ENCODE measurements at regions not wholly inside any gene's neighbourhood (a gene's known extent, or its start where the extent isn't known, plus 50 kb on each side); places are given as distances from the start of the nearest gene placed in this dataset.

GRCh38 chr3:64880916-64881315 lies 193.1 kb upstream of the ADAMTS9 start:
- no peaks in the 10 kb centered on the region for H3K79me2 ChIP-seq (ENCODE audit: insufficient read depth, low read length)
- H3K36me3 ChIP-seq (ENCODE audit: insufficient read depth, low read length): no peaks in the 10 kb centered on the region
- H3K27me3 ChIP-seq (ENCODE audit: insufficient read depth, low read length): peaks cover 2% of the 10 kb centered on the region
- H3K4me1 ChIP-seq (ENCODE audit: insufficient read depth, low read length): no peaks in the 10 kb centered on the region
- H3K27ac ChIP-seq (ENCODE audit: low read depth, low read length): no peak overlapping the region
- no peak overlapping the region for H3K4me3 Mint-ChIP-seq (ENCODE audit: unreplicated experiment)
- H3K9me3 ChIP-seq (ENCODE audit: insufficient read depth, low read depth, low read length): no peaks in the 10 kb centered on the region
- H4K20me1 ChIP-seq (ENCODE audit: insufficient read depth, low read length): no peaks in the 10 kb centered on the region
- H2AFZ ChIP-seq (ENCODE audit: low read depth, low read length): no peak overlapping the region
- peaks cover 5% of the 10 kb centered on the region for H3K9me3 Mint-ChIP-seq (ENCODE audit: unreplicated experiment)
- H3K4me1 Mint-ChIP-seq (ENCODE audit: low read depth, unreplicated experiment): peaks cover 2% of the 10 kb centered on the region
- no peak overlapping the region for H3K9ac ChIP-seq (ENCODE audit: low read length)
- H3K4me2 ChIP-seq (ENCODE audit: low read length): no peak overlapping the region
- FAIRE-seq: no peak
- TF ChIP-seq EZH2 (IDR thresholded peaks at IDR 0.05; ENCODE audit: insufficient read depth, low read length) (no peak), CTCF (IDR thresholded peaks at IDR 0.05; ENCODE audit: insufficient read depth, low read depth, low read length) (no peak)
- H3K27ac Mint-ChIP-seq (ENCODE audit: unreplicated experiment): no peak overlapping the region
- peaks cover 2% of the 10 kb centered on the region for H3K27me3 Mint-ChIP-seq (ENCODE audit: low read depth, unreplicated experiment)
- H3K4me3 ChIP-seq (ENCODE audit: insufficient read depth, low read depth, low read length): no peak overlapping the region
- H3K36me3 Mint-ChIP-seq (ENCODE audit: low read depth, unreplicated experiment): peaks cover 1% of the 10 kb centered on the region
- no peak for DNase-seq (ENCODE audit: low read depth)

GRCh38 chr3:64878362-64878761 lies 190.6 kb upstream of the ADAMTS9 start:
- no peaks in the 10 kb centered on the region for H3K4me1 ChIP-seq (ENCODE audit: insufficient read depth, low read length)
- H3K36me3 ChIP-seq (ENCODE audit: insufficient read depth, low read length): no peaks in the 10 kb centered on the region
- Mint-ChIP-seq H3K4me1 (ENCODE audit: low read depth, unreplicated experiment) (peaks cover 7% of the 10 kb centered on the region), H3K27ac (ENCODE audit: unreplicated experiment) (no peak overlapping the region), H3K4me3 (ENCODE audit: unreplicated experiment) (no peak overlapping the region), H3K27me3 (ENCODE audit: low read depth, unreplicated experiment) (peaks cover 1% of the 10 kb centered on the region), H3K9me3 (ENCODE audit: unreplicated experiment) (peaks cover 5% of the 10 kb centered on the region), H3K36me3 (ENCODE audit: low read depth, unreplicated experiment) (peaks cover 1% of the 10 kb centered on the region)
- peaks cover 2% of the 10 kb centered on the region for H3K27me3 ChIP-seq (ENCODE audit: insufficient read depth, low read length)
- FAIRE-seq: no peak
- H3K9ac ChIP-seq (ENCODE audit: low read length): no peak overlapping the region
- H3K79me2 ChIP-seq (ENCODE audit: insufficient read depth, low read length): no peaks in the 10 kb centered on the region
- no peak overlapping the region for H3K4me2 ChIP-seq (ENCODE audit: low read length)
- no peaks in the 10 kb centered on the region for H4K20me1 ChIP-seq (ENCODE audit: insufficient read depth, low read length)
- no peak overlapping the region for H3K27ac ChIP-seq (ENCODE audit: low read depth, low read length)
- no peak overlapping the region for H3K4me3 ChIP-seq (ENCODE audit: insufficient read depth, low read depth, low read length)
- H2AFZ ChIP-seq (ENCODE audit: low read depth, low read length): no peak overlapping the region
- H3K9me3 ChIP-seq (ENCODE audit: insufficient read depth, low read depth, low read length): no peaks in the 10 kb centered on the region
- TF ChIP-seq CTCF (IDR thresholded peaks at IDR 0.05; ENCODE audit: insufficient read depth, low read depth, low read length): no peak
- TF ChIP-seq EZH2 (IDR thresholded peaks at IDR 0.05; ENCODE audit: insufficient read depth, low read length): no peak
- DNase-seq (ENCODE audit: low read depth): peak; percentile 16

DNA sequence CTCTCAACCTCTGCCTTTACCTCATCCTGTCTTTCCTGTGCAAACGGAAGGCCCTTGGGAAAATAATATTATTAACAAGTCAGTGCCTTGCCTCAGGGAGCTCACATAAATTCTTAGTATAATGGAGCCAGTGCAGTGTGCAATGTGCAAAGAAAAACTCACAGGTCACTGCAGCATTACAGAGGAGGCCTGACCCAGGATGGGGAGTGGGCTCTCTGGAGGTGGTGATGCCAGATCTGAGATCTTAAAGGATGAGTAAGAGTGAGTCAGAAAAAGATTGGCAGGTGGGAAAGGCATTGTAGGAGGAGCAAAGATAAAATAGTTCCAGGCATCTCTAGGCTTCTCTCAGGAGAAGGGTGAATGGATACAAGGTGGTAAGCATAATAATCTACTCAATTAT lies 185.6 kb upstream of the ADAMTS9 start:
- no peak overlapping the region for H3K4me2 ChIP-seq (ENCODE audit: low read length)
- H3K9ac ChIP-seq (ENCODE audit: low read length): no peak overlapping the region
- no peak for FAIRE-seq
- peak overlapping the region; percentile 58 for H3K27ac Mint-ChIP-seq (ENCODE audit: unreplicated experiment)
- H3K4me1 Mint-ChIP-seq (ENCODE audit: low read depth, unreplicated experiment): peaks cover 16% of the 10 kb centered on the region
- no peak overlapping the region for H3K4me3 ChIP-seq (ENCODE audit: insufficient read depth, low read depth, low read length)
- DNase-seq (ENCODE audit: low read depth): peak; percentile 6
- no peaks in the 10 kb centered on the region for H3K79me2 ChIP-seq (ENCODE audit: insufficient read depth, low read length)
- no peak overlapping the region for H2AFZ ChIP-seq (ENCODE audit: low read depth, low read length)
- peaks cover 5% of the 10 kb centered on the region for H3K9me3 Mint-ChIP-seq (ENCODE audit: unreplicated experiment)
- no peak overlapping the region for H3K4me3 Mint-ChIP-seq (ENCODE audit: unreplicated experiment)
- no peaks in the 10 kb centered on the region for H3K4me1 ChIP-seq (ENCODE audit: insufficient read depth, low read length)
- no peaks in the 10 kb centered on the region for H4K20me1 ChIP-seq (ENCODE audit: insufficient read depth, low read length)
- no peak overlapping the region for H3K27ac ChIP-seq (ENCODE audit: low read depth, low read length)
- no peaks in the 10 kb centered on the region for H3K9me3 ChIP-seq (ENCODE audit: insufficient read depth, low read depth, low read length)
- no peaks in the 10 kb centered on the region for H3K27me3 Mint-ChIP-seq (ENCODE audit: low read depth, unreplicated experiment)
- TF ChIP-seq CTCF (IDR thresholded peaks at IDR 0.05; ENCODE audit: insufficient read depth, low read depth, low read length) (no peak), EZH2 (IDR thresholded peaks at IDR 0.05; ENCODE audit: insufficient read depth, low read length) (no peak)
- H3K27me3 ChIP-seq (ENCODE audit: insufficient read depth, low read length): no peaks in the 10 kb centered on the region
- no peaks in the 10 kb centered on the region for H3K36me3 ChIP-seq (ENCODE audit: insufficient read depth, low read length)
- H3K36me3 Mint-ChIP-seq (ENCODE audit: low read depth, unreplicated experiment): no peaks in the 10 kb centered on the region
